ENCODE measurements at regions not wholly inside any gene's neighbourhood (a gene's known extent, or its start where the extent isn't known, plus 50 kb on each side); places are given as distances from the start of the nearest gene placed in this dataset.
"Not testable (repeated sequence)": the region's sequence is repeated elsewhere in the genome, so short reads cannot be mapped to it uniquely, and the experiment has no call there.

DNA sequence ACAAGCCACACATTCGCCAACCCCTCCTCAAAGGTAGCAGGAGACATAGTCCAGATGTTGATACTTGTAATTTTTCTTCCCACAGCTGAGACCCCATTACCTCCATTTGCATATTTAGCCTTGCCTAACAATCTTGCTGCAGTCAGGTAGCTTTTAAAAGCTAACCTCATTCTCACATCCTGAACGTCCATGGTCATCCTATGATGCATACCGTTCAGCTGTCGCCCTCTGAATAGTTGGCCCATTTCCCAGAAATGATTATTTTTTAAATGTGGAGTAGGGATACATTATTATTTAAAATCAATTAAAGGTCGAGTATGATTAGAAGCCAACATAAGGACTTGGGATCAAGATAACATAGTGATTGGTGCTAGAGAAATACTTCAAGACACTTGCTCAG, 165.0 kb downstream of the MEX3B start:
- H3K27me3 ChIP-seq (ENCODE audit: control insufficient read depth, insufficient read depth, low read length) = no peaks in the 10 kb centered on the region
- peaks cover 1% of the 10 kb centered on the region for H3K9me3 ChIP-seq (ENCODE audit: control insufficient read depth, insufficient read depth, low read length)
- H3K4me3 ChIP-seq (ENCODE audit: low read depth, low read length) = no peak overlapping the region
- H3K36me3 ChIP-seq (ENCODE audit: control insufficient read depth, insufficient read depth, low read length) = no peaks in the 10 kb centered on the region
- H3K27ac ChIP-seq (ENCODE audit: low read depth, low read length) = no peak overlapping the region
- whole genome bisulfite sequencing (ENCODE audit: insufficient coverage) = 100% methylated on average over 1 of the region's 5 CpGs
- H3K4me1 ChIP-seq (ENCODE audit: control insufficient read depth, insufficient read depth, low read length) = peaks cover 11% of the 10 kb centered on the region
- no peak for DNase-seq (ENCODE audit: low read depth in 4 of 6, low spot score in 6 of 6)

DNA sequence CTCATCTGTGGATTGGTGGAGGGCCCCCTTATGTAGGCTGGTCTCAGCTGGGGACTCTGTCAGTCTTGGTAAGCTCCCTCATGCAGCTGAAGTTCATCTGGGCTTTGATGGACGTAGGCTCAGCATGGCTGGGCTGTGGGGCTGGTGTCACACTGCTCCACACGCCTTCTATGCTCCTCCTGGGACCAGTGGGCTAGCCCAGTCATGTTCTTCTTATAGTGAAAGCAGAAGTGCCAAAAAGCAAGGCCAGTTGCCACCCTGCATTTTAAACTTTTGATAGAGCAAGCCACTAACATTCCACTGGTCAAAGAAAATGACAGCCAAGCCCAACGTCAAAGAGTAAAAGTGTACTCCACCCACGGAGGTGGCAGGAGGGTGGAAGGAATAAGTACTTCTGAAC, 165.5 kb downstream of the MEX3B start:
- 100% methylated on average over 2 of the region's 4 CpGs for WGBS (ENCODE audit: insufficient coverage)
- Histone ChIP-seq H3K27me3 (ENCODE audit: control insufficient read depth, insufficient read depth, low read length) (no peaks in the 10 kb centered on the region), H3K27ac (ENCODE audit: low read depth, low read length) (no peak overlapping the region), H3K9me3 (ENCODE audit: control insufficient read depth, insufficient read depth, low read length) (peaks cover 1% of the 10 kb centered on the region), H3K4me3 (ENCODE audit: low read depth, low read length) (no peak overlapping the region), H3K36me3 (ENCODE audit: control insufficient read depth, insufficient read depth, low read length) (no peaks in the 10 kb centered on the region), H3K4me1 (ENCODE audit: control insufficient read depth, insufficient read depth, low read length) (peaks cover 11% of the 10 kb centered on the region)
- no peak for DNase-seq (ENCODE audit: low read depth in 4 of 6, low spot score in 6 of 6)

DNA sequence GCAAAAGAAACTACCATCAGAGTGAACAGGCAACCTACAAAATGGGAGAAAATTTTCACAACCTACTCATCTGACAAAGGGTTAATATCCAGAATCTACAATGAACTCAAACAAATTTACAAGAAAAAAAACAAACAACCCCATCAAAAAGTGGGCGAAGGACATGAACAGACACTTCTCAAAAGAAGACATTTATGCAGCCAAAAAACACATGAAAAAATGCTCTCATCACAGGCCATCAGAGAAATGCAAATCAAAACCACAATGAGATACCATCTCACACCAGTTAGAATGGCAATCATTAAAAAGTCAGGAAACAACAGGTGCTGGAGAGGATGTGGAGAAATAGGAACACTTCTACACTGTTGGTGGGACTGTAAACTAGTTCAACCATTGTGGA, 170.1 kb downstream of the MEX3B start:
- DNase-seq (ENCODE audit: low read depth in 4 of 6, low spot score in 6 of 6); H3K27me3 ChIP-seq (ENCODE audit: control insufficient read depth, insufficient read depth, low read length); H3K9me3 ChIP-seq (ENCODE audit: control insufficient read depth, insufficient read depth, low read length); H3K27ac ChIP-seq (ENCODE audit: low read depth, low read length); H3K36me3 ChIP-seq (ENCODE audit: control insufficient read depth, insufficient read depth, low read length); H3K4me3 ChIP-seq (ENCODE audit: low read depth, low read length): not testable (repeated sequence)
- WGBS (ENCODE audit: insufficient coverage) = no CpG with 5 or more reads among the region's 1 CpG
- H3K4me1 ChIP-seq (ENCODE audit: control insufficient read depth, insufficient read depth, low read length) = peaks cover 11% of the 10 kb centered on the region

DNA sequence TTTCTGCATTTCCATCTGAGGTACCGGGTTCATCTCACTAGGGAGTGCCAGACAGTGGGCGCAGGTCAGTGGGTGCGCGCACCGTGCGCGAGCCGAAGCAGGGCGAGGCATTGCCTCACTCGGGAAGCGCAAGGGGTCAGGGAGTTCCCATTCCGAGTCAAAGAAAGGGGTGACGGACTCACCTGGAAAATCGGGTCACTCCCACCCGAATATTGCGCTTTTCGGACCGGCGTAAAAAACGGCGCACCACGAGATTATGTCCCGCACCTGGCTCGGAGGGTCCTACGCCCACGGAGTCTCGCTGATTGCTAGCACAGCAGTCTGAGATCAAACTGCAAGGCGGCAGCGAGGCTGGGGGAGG, 175.1 kb downstream of the MEX3B start:
- WGBS (ENCODE audit: insufficient coverage) = no CpG with 5 or more reads among the region's 29 CpGs
- H3K9me3 ChIP-seq (ENCODE audit: control insufficient read depth, insufficient read depth, low read length); H3K4me1 ChIP-seq (ENCODE audit: control insufficient read depth, insufficient read depth, low read length); H3K36me3 ChIP-seq (ENCODE audit: control insufficient read depth, insufficient read depth, low read length); H3K27ac ChIP-seq (ENCODE audit: low read depth, low read length); H3K27me3 ChIP-seq (ENCODE audit: control insufficient read depth, insufficient read depth, low read length); DNase-seq (ENCODE audit: low read depth in 4 of 6, low spot score in 6 of 6); H3K4me3 ChIP-seq (ENCODE audit: low read depth, low read length): not testable (repeated sequence)

DNA sequence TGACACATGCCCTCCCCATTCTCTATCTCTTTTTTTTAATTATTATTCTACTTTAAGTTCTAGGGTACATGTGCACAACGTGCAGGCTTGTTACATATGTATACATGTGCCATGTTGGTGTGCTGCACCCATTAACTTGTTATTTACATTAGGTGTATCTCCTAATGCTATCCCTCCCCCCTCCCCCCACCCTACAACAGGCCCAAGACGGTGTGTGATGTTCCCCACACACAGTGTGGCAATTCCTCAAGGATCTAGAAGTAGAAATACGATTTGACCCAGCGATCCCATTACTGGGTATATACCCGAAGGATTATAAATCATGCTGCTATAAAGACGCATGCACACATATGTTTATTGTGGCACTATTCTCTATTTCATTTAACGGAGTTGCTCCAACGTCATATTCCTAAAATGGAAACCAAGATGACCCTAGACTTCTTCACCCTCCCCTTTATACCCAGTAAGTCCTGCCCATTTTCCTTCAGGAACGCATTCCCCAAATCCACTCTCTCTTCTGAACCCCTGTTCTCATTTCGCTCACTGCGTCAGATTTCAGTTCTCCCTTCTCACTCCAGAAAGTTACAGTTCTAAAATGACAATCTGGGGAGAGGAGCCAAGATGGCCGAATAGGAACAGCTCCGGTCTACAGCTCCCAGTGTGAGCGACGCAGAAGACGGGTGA, 175.6 kb downstream of the MEX3B start:
- H3K27ac ChIP-seq (ENCODE audit: low read depth, low read length); H3K4me3 ChIP-seq (ENCODE audit: low read depth, low read length); H3K27me3 ChIP-seq (ENCODE audit: control insufficient read depth, insufficient read depth, low read length); H3K4me1 ChIP-seq (ENCODE audit: control insufficient read depth, insufficient read depth, low read length); DNase-seq (ENCODE audit: low read depth in 4 of 6, low spot score in 6 of 6); H3K9me3 ChIP-seq (ENCODE audit: control insufficient read depth, insufficient read depth, low read length); H3K36me3 ChIP-seq (ENCODE audit: control insufficient read depth, insufficient read depth, low read length): not testable (repeated sequence)
- 87% methylated on average over 7 of the region's 16 CpGs for WGBS (ENCODE audit: insufficient coverage)

DNA sequence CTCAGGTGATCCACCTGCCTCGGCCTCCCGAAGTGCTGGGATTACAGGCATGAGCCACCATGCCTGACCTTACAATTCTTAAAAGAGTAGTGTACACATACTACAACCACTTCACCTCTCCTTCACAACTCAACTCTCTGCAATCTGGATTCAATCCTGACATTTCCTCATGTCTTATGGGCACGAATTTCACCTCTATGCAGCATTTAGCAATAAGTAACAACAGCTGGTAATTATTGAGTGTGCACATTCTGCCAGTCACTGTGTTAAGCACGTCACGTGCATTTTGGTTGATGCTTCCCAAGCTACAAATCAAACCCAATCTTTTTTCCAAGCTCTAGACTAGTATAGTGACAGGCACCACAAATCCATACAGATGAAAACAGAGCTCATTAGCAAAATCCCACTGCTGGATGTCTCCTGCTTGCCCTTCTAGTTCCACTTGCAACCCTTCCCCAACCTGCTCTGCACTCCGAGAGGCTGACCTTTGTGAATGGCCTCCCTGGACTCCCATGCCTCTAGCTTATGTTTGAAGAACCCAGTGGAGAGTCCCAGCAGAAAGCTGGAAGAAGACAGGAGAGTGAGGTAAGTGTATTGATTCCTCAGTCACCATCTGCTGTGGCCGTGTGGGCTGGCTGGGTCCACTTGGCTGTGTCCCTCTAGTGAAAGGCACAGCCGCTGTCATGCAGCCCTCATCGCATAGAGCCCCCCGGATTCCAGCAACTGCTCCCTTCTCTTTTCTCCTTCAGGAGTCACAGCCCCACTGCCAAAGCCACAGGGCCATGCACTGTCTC, 176.5 kb downstream of the MEX3B start:
- no peak for DNase-seq (ENCODE audit: low read depth in 4 of 6, low spot score in 6 of 6)
- Histone ChIP-seq H3K27ac (ENCODE audit: low read depth, low read length) (no peak overlapping the region), H3K4me3 (ENCODE audit: low read depth, low read length) (no peak overlapping the region), H3K27me3 (ENCODE audit: control insufficient read depth, insufficient read depth, low read length) (no peaks in the 10 kb centered on the region), H3K4me1 (ENCODE audit: control insufficient read depth, insufficient read depth, low read length) (no peaks in the 10 kb centered on the region), H3K9me3 (ENCODE audit: control insufficient read depth, insufficient read depth, low read length) (no peaks in the 10 kb centered on the region), H3K36me3 (ENCODE audit: control insufficient read depth, insufficient read depth, low read length) (no peaks in the 10 kb centered on the region)
- 81% methylated on average over 9 of the region's 10 CpGs for WGBS (ENCODE audit: insufficient coverage)

DNA sequence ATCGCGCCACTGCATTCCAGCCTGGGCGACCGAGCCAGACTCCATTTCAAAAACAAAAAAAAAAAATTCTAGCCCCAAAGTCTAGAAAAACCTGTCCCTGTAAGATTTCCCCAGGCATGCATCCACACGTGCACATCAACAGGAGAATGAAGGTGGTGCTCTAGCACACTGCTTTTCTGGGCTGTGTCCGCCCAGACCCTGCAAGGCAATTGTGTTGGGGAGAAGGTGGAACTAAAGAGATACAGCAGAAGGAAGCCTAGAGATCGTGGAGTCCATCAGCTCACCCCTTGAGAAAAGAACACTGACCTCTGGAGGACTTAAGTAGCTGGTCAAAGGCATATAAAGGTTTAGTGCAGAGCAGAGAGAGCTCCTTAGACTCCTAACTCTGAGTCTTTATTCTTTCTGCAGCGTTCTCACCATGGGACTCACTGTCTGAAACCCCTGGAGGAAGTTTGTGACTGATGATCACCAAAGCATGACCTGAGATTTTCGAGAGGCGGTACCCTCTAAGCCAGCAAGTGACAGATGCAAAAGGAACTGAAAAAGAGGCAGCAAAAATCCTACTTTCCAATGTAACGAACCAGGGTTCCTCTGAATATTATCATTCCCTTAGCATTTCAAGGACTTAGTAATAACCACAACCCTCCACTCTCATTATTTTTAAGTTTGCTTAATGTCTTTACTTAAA, 179.8 kb downstream of the MEX3B start:
- WGBS (ENCODE audit: insufficient coverage) = 95% methylated on average over 8 of the region's 11 CpGs
- H3K36me3 ChIP-seq (ENCODE audit: control insufficient read depth, insufficient read depth, low read length) = no peaks in the 10 kb centered on the region
- H3K27me3 ChIP-seq (ENCODE audit: control insufficient read depth, insufficient read depth, low read length) = no peaks in the 10 kb centered on the region
- no peaks in the 10 kb centered on the region for H3K9me3 ChIP-seq (ENCODE audit: control insufficient read depth, insufficient read depth, low read length)
- no peak overlapping the region for H3K4me3 ChIP-seq (ENCODE audit: low read depth, low read length)
- no peak overlapping the region for H3K27ac ChIP-seq (ENCODE audit: low read depth, low read length)
- DNase-seq (ENCODE audit: low read depth in 4 of 6, low spot score in 6 of 6) = no peak
- no peaks in the 10 kb centered on the region for H3K4me1 ChIP-seq (ENCODE audit: control insufficient read depth, insufficient read depth, low read length)

DNA sequence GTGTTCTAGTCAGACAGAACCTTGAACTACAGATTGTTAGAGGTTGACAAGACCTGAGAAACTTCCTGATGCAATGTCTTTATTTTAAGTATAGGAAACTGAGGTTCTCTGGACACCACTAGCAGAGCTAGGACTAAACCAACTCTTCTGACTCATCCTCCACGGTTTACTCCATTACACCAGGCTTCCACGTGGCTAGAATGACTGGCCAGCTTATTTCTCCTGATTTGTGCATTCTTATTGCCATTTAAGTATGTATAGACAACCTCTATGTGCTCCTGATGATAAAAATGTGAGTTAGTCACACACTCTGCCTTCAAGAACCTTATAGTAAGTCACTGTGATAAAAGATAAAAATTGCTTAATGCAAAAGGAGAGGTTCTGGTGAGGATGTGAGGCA, 182.7 kb downstream of the MEX3B start:
- Histone ChIP-seq H3K27ac (ENCODE audit: low read depth, low read length) (no peak overlapping the region), H3K4me1 (ENCODE audit: control insufficient read depth, insufficient read depth, low read length) (no peaks in the 10 kb centered on the region), H3K9me3 (ENCODE audit: control insufficient read depth, insufficient read depth, low read length) (no peaks in the 10 kb centered on the region), H3K4me3 (ENCODE audit: low read depth, low read length) (no peak overlapping the region), H3K27me3 (ENCODE audit: control insufficient read depth, insufficient read depth, low read length) (no peaks in the 10 kb centered on the region), H3K36me3 (ENCODE audit: control insufficient read depth, insufficient read depth, low read length) (no peaks in the 10 kb centered on the region)
- no CpG with 5 or more reads among the region's 2 CpGs for WGBS (ENCODE audit: insufficient coverage)
- DNase-seq (ENCODE audit: low read depth in 4 of 6, low spot score in 6 of 6) = no peak

DNA sequence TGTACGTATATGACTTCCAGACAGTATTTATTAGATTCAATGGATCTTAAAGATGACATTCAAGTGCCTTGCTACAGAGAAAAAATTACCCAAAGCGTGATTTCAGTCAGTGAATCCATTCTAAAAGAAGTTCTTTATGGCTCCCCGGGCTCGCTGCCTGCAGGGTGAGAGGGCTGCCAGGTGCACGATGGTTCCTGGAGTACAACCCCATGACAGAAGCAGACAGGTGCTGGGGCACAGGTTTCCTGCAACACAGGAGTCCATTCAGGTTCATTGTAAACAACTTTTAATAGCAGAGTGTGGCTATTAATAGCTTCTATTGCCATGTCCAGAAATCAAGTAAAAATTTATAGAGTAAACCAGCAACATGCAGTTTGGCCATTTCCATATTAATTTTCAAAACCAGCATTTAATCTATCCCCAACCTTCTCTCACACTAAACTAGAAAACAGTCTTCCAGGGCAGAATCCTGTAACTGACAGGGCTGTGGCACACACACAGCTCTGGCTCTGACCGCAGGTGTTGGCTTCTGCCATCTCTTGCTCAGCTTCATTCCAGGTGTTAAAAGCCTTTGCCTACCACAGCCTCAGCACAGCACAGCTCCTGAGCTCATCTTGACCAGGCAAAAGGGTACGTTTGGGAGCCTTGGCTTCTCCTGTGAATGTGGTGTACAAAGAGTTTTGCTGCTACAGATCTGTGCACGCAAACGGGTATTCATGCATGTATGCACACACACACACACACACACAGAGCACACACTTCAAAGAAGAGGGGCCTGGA, 185.9 kb downstream of the MEX3B start:
- 80% methylated on average over 2 of the region's 9 CpGs for WGBS (ENCODE audit: insufficient coverage)
- H3K27me3 ChIP-seq (ENCODE audit: control insufficient read depth, insufficient read depth, low read length) = no peaks in the 10 kb centered on the region
- no peaks in the 10 kb centered on the region for H3K4me1 ChIP-seq (ENCODE audit: control insufficient read depth, insufficient read depth, low read length)
- no peaks in the 10 kb centered on the region for H3K36me3 ChIP-seq (ENCODE audit: control insufficient read depth, insufficient read depth, low read length)
- no peaks in the 10 kb centered on the region for H3K9me3 ChIP-seq (ENCODE audit: control insufficient read depth, insufficient read depth, low read length)
- peak in 1 of 6 donors; percentile 20 for DNase-seq (ENCODE audit: low read depth in 4 of 6, low spot score in 6 of 6)
- H3K4me3 ChIP-seq (ENCODE audit: low read depth, low read length) = no peak overlapping the region
- H3K27ac ChIP-seq (ENCODE audit: low read depth, low read length) = no peak overlapping the region
